ENCODE measurements at regions not wholly inside any gene's neighbourhood (a gene's known extent, or its start where the extent isn't known, plus 50 kb on each side); places are given as distances from the start of the nearest gene placed in this dataset.

- TF ChIP-seq ZNF24 (IDR thresholded peaks at IDR 0.05), result no peak
- TF ChIP-seq ZNF551 (CRISPR knock-in tag; IDR thresholded peaks at IDR 0.05), result no peak
- no peak for TF ChIP-seq ZNF655 (CRISPR knock-in tag; IDR thresholded peaks at IDR 0.05)
- TF ChIP-seq NBN (IDR thresholded peaks at IDR 0.05; ENCODE audit: low read depth), result peak; percentile 13; the same call in 1 of the 2 replicates
- peak; percentile 80; the same call in 1 of the 2 replicates for TF ChIP-seq ZNF197 (CRISPR knock-in tag; IDR thresholded peaks at IDR 0.05; ENCODE audit: low read depth)
- no peak for TF ChIP-seq CEBPG (CRISPR knock-in tag; IDR thresholded peaks at IDR 0.05)
- no peak for TF ChIP-seq CEBPG (tag; conservative IDR thresholded peaks at IDR 0.05 in 1 of 2, IDR thresholded peaks at IDR 0.05 in 1 of 2)
- TF ChIP-seq POLR2G (IDR thresholded peaks at IDR 0.05; ENCODE audit: low read depth, low read length), result no peak
- peak; percentile 48; the same call in 1 of the 2 replicates for TF ChIP-seq MYC (IDR thresholded peaks at IDR 0.05; ENCODE audit: low read depth, low read length)
- TF ChIP-seq MYC (CRISPR knock-in tag; IDR thresholded peaks at IDR 0.05; ENCODE audit: borderline replicate concordance, low read depth), result no peak
- TF ChIP-seq EHMT2 (IDR thresholded peaks at IDR 0.05), result no peak
- TF ChIP-seq HDAC1 (IDR thresholded peaks at IDR 0.05), result peak; percentile 68 to 87; a peak in 2 of 4 replicates
- TF ChIP-seq PREB (CRISPR knock-in tag; IDR thresholded peaks at IDR 0.05), result no peak
- no peak for TF ChIP-seq ZBED1 (IDR thresholded peaks at IDR 0.05)
- no peak for TF ChIP-seq MBD1 (CRISPR knock-in tag; IDR thresholded peaks at IDR 0.05)
- no peak for TF ChIP-seq ZNF830 (CRISPR knock-in tag; IDR thresholded peaks at IDR 0.05)
- no peak for TF ChIP-seq E2F3 (CRISPR knock-in tag; IDR thresholded peaks at IDR 0.05)
- no peak for TF ChIP-seq GTF2F1 (IDR thresholded peaks at IDR 0.05; ENCODE audit: low read depth, low read length)
- no peak for TF ChIP-seq PHTF2 (CRISPR knock-in tag; IDR thresholded peaks at IDR 0.05)
- no peak for TF ChIP-seq ARID3B (CRISPR knock-in tag; IDR thresholded peaks at IDR 0.05; ENCODE audit: borderline replicate concordance)
- no peak for TF ChIP-seq TARDBP (IDR thresholded peaks at IDR 0.05)
- TF ChIP-seq STAT5B (CRISPR knock-in tag; IDR thresholded peaks at IDR 0.05), result no peak
- TF ChIP-seq TCF7L2 (IDR thresholded peaks at IDR 0.05; ENCODE audit: low read depth, low read length), result no peak
- no peak for TF ChIP-seq KAT7 (CRISPR knock-in tag; IDR thresholded peaks at IDR 0.05; ENCODE audit: borderline replicate concordance)
- no peak for TF ChIP-seq HNRNPLL (IDR thresholded peaks at IDR 0.05; ENCODE audit: low read depth, low read length, poor library complexity, severe bottlenecking)
- peak in 1 of 2 experiments; percentile 14; a peak in 1 of 4 replicates for TF ChIP-seq SRF (CRISPR knock-in tag; IDR thresholded peaks at IDR 0.05)
Measured at GRCh38 chr1:182235952-182236650, 155.5 kb downstream of the GLUL start (continued).

All from K562 (cell line).